ENCODE measurements at regions not wholly inside any gene's neighbourhood (a gene's known extent, or its start where the extent isn't known, plus 50 kb on each side); places are given as distances from the start of the nearest gene placed in this dataset.
"Not testable (repeated sequence)": the region's sequence is repeated elsewhere in the genome, so short reads cannot be mapped to it uniquely, and the experiment has no call there.

- no peak for DNase-seq
- intact Hi-C loops (cut with DNase I): no loop called here
- H3K36me3 ChIP-seq: no peaks in the 10 kb centered on the region
- H3K4me3 ChIP-seq: no peak overlapping the region
- 89 to 93% (median 91%) methylated on average over 5 of the region's 5 CpGs for WGBS, 3 donors
- no peak overlapping the region for H3K27ac ChIP-seq
- TF ChIP-seq POLR2A (IDR thresholded peaks at IDR 0.05) (no peak), EP300 (IDR thresholded peaks at IDR 0.05) (no peak), CTCF (IDR thresholded peaks at IDR 0.05) (no peak)
- H3K27me3 ChIP-seq: no peaks in the 10 kb centered on the region
- H3K4me1 ChIP-seq (ENCODE audit: insufficient read depth): no peaks in the 10 kb centered on the region
- H3K9me3 ChIP-seq: peaks cover 0 to 3% of the 10 kb centered on the region in 2 donors
These were observed 110.6 kb downstream of the DTWD1 start for GRCh38 chr15:49731187-49732099.

GRCh38 chr15:49732109-49732508 lies 111.3 kb downstream of the DTWD1 start:
- DNase-seq; H3K4me3 ChIP-seq; H3K9me3 ChIP-seq; H3K27me3 ChIP-seq; H3K36me3 ChIP-seq; H3K4me1 ChIP-seq (ENCODE audit: insufficient read depth); intact Hi-C loops (cut with DNase I); H3K27ac ChIP-seq: not testable (repeated sequence)
- 85 to 87% (median 85%) methylated on average over 10 of the region's 10 CpGs for WGBS, 3 donors

GRCh38 chr15:49734089-49734488 lies 113.2 kb downstream of the DTWD1 start:
- H3K36me3 ChIP-seq; DNase-seq; H3K9me3 ChIP-seq; H3K4me3 ChIP-seq; intact Hi-C loops (cut with DNase I); H3K4me1 ChIP-seq (ENCODE audit: insufficient read depth); H3K27ac ChIP-seq; H3K27me3 ChIP-seq: not testable (repeated sequence)
- WGBS, 3 donors: 91 to 95% (median 95%) methylated on average over 1 of the region's 1 CpG

GRCh38 chr15:49734831-49735508 lies 114.1 kb downstream of the DTWD1 start:
- TF ChIP-seq CTCF (IDR thresholded peaks at IDR 0.05) (no peak), EP300 (IDR thresholded peaks at IDR 0.05) (no peak), POLR2A (IDR thresholded peaks at IDR 0.05) (no peak)
- no peak for DNase-seq
- H3K27ac ChIP-seq: no peak overlapping the region
- WGBS, 3 donors: 90 to 96% (median 93%) methylated on average over 4 of the region's 4 CpGs
- H3K4me1 ChIP-seq (ENCODE audit: insufficient read depth): no peaks in the 10 kb centered on the region
- H3K4me3 ChIP-seq: no peak overlapping the region
- no peaks in the 10 kb centered on the region for H3K27me3 ChIP-seq
- no peaks in the 10 kb centered on the region for H3K36me3 ChIP-seq
- intact Hi-C loops (cut with DNase I): no loop called here
- H3K9me3 ChIP-seq: no peaks in the 10 kb centered on the region

GRCh38 chr15:49737127-49737526 lies 116.3 kb downstream of the DTWD1 start:
- Histone ChIP-seq H3K27ac (no peak overlapping the region), H3K4me3 (no peak overlapping the region), H3K36me3 (no peaks in the 10 kb centered on the region), H3K9me3 (no peaks in the 10 kb centered on the region), H3K4me1 (ENCODE audit: insufficient read depth) (no peaks in the 10 kb centered on the region), H3K27me3 (no peaks in the 10 kb centered on the region)
- intact Hi-C loops (cut with DNase I): no loop called here
- no peak for TF ChIP-seq POLR2A (IDR thresholded peaks at IDR 0.05)
- no peak for TF ChIP-seq EP300 (IDR thresholded peaks at IDR 0.05)
- no peak for TF ChIP-seq CTCF (IDR thresholded peaks at IDR 0.05)
- no peak for DNase-seq

All from ovary (tissue), 7 donors.